Uterus (tissue), 2 donors: ENCODE measurements at regions not wholly inside any gene's neighbourhood (a gene's known extent, or its start where the extent isn't known, plus 50 kb on each side); places are given as distances from the start of the nearest gene placed in this dataset.

Experiments
- POLR2A ChIP-seq, 2 donors: fragments of 450-650 bp; IDR thresholded peaks; one replicate each; pipeline ENCODE4 v1.6.1; 2016; ENCODE audit warnings: antibody characterized with exemption in 2 of 2, mild to moderate bottlenecking in 1 of 2, moderate library complexity in 1 of 2
- TF ChIP-seq, protein P1 (sequence below), 4 experiments: fragments of 200-600 bp in 2 of 4; fragments of 450-650 bp in 2 of 4; sonication (generic) in 2 of 4; IDR thresholded peaks; one replicate each; pipeline ENCODE4 v1.5.1; 2016 to 2019; ENCODE audit warnings: antibody characterized with exemption in 4 of 4, mild to moderate bottlenecking in 2 of 4, moderate library complexity in 1 of 4

DNA sequence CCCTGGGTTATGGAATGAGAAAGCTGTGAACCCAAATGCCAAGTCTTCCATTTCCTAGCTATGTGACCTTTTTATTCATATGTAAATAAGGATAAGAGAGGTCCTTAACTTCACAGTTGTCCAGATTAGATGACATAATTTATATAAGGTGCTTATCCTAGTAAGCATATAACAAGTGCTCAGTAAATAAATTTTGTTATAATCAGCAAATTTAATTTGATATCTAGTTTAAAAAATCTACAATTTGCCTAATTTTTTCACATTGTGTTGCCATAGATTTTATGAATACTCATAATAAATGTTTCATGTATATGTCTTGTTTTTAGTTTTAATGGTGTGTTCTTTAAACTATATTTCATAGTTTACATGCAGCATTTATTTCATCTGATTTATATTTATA, 130.4 kb upstream of the SPRY1 start:
- TF ChIP-seq, protein P1, sequence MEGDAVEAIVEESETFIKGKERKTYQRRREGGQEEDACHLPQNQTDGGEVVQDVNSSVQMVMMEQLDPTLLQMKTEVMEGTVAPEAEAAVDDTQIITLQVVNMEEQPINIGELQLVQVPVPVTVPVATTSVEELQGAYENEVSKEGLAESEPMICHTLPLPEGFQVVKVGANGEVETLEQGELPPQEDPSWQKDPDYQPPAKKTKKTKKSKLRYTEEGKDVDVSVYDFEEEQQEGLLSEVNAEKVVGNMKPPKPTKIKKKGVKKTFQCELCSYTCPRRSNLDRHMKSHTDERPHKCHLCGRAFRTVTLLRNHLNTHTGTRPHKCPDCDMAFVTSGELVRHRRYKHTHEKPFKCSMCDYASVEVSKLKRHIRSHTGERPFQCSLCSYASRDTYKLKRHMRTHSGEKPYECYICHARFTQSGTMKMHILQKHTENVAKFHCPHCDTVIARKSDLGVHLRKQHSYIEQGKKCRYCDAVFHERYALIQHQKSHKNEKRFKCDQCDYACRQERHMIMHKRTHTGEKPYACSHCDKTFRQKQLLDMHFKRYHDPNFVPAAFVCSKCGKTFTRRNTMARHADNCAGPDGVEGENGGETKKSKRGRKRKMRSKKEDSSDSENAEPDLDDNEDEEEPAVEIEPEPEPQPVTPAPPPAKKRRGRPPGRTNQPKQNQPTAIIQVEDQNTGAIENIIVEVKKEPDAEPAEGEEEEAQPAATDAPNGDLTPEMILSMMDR (IDR thresholded peaks at IDR 0.05): no peak
- no peak for TF ChIP-seq POLR2A (IDR thresholded peaks at IDR 0.05)
